ENCODE measurements at regions not wholly inside any gene's neighbourhood (a gene's known extent, or its start where the extent isn't known, plus 50 kb on each side); places are given as distances from the start of the nearest gene placed in this dataset.

GRCh38 chr20:6651016-6651415 is 116.5 kb upstream of the BMP2 start:
- WGBS (ENCODE audit: insufficient coverage) = no CpG with 5 or more reads among the region's 5 CpGs
- TF ChIP-seq CTCF (IDR thresholded peaks at IDR 0.05) = no peak

GRCh38 chr20:6646021-6646636 is 121.4 kb upstream of the BMP2 start:
- peaks cover 2 to 13% (median 5%) of the 10 kb centered on the region in 3 donors for H3K27me3 Mint-ChIP-seq (ENCODE audit: low read depth in 3 of 3)
- no peak overlapping the region for H3K27ac Mint-ChIP-seq

More at GRCh38 chr20:6651016-6651415, 116.5 kb upstream of the BMP2 start:
- H3K4me3 ChIP-seq (replicated peaks in 1 of 3; ENCODE audit: low read depth in 2 of 3, low read length in 3 of 3) = no peak overlapping the region
- H2AFZ ChIP-seq (ENCODE audit: insufficient read depth, low read depth, low read length, poor library complexity, severe bottlenecking) = no peak overlapping the region
- H3K9me3 ChIP-seq (replicated peaks in 1 of 2; ENCODE audit: control insufficient read depth in 1 of 2, insufficient read depth in 1 of 2, low read length in 2 of 2) = no peaks in the 10 kb centered on the region
- H4K20me1 ChIP-seq (ENCODE audit: insufficient read depth, low read length) = no peaks in the 10 kb centered on the region
- no peaks in the 10 kb centered on the region for H3K79me2 ChIP-seq (ENCODE audit: insufficient read depth, low read length)
- no peak overlapping the region for H3K4me2 ChIP-seq (replicated peaks; ENCODE audit: extremely low read depth, low read length, poor library complexity, severe bottlenecking)
- no peak for DNase-seq
- H3K9ac ChIP-seq (ENCODE audit: insufficient read depth, low read length, poor library complexity, severe bottlenecking) = no peak overlapping the region
- no peaks in the 10 kb centered on the region for H3K9me3 Mint-ChIP-seq
- no peaks in the 10 kb centered on the region for H3K4me1 ChIP-seq (ENCODE audit: control insufficient read depth in 1 of 2, insufficient read depth in 2 of 2, low read length in 2 of 2)
- H3K36me3 Mint-ChIP-seq = no peaks in the 10 kb centered on the region
- H3K4me1 Mint-ChIP-seq = no peaks in the 10 kb centered on the region
- peaks cover 0 to 6% of the 10 kb centered on the region in 2 donors for H3K27me3 ChIP-seq (ENCODE audit: control insufficient read depth in 2 of 2, insufficient read depth in 2 of 2, low read length in 2 of 2)
- intact Hi-C loops (cut with micrococcal nuclease) = no loop called here
- peaks cover 2 to 12% (median 6%) of the 10 kb centered on the region in 3 donors for H3K27me3 Mint-ChIP-seq (ENCODE audit: low read depth in 3 of 3)
- H3K27ac ChIP-seq (ENCODE audit: low read depth in 1 of 2, low read length in 2 of 2) = no peak overlapping the region
- no peaks in the 10 kb centered on the region for H3K36me3 ChIP-seq (replicated peaks in 1 of 2; ENCODE audit: control insufficient read depth in 1 of 2, insufficient read depth in 2 of 2, low read length in 2 of 2)
- no peak overlapping the region for H3K27ac Mint-ChIP-seq
- no peak overlapping the region for H3K4me3 Mint-ChIP-seq

More at GRCh38 chr20:6646021-6646636, 121.4 kb upstream of the BMP2 start:
- H2AFZ ChIP-seq (ENCODE audit: insufficient read depth, low read depth, low read length, poor library complexity, severe bottlenecking) = no peak overlapping the region
- no peaks in the 10 kb centered on the region for H3K4me1 ChIP-seq (ENCODE audit: control insufficient read depth in 1 of 2, insufficient read depth in 2 of 2, low read length in 2 of 2)
- Mint-ChIP-seq H3K4me3 (no peak overlapping the region), H3K4me1 (peaks cover 5% of the 10 kb centered on the region), H3K36me3 (no peaks in the 10 kb centered on the region), H3K9me3 (peaks cover 0 to 3% (median 0%) of the 10 kb centered on the region in 7 donors)
- no peak for TF ChIP-seq CTCF (IDR thresholded peaks at IDR 0.05)
- H3K27me3 ChIP-seq (ENCODE audit: control insufficient read depth in 2 of 2, insufficient read depth in 2 of 2, low read length in 2 of 2) = peaks cover 2 to 10% of the 10 kb centered on the region in 2 donors
- intact Hi-C loops (cut with micrococcal nuclease) = no loop called here
- H3K36me3 ChIP-seq (replicated peaks in 1 of 2; ENCODE audit: control insufficient read depth in 1 of 2, insufficient read depth in 2 of 2, low read length in 2 of 2) = no peaks in the 10 kb centered on the region
- H3K79me2 ChIP-seq (ENCODE audit: insufficient read depth, low read length) = no peaks in the 10 kb centered on the region
- no peaks in the 10 kb centered on the region for H4K20me1 ChIP-seq (ENCODE audit: insufficient read depth, low read length)
- no peak overlapping the region for H3K9ac ChIP-seq (ENCODE audit: insufficient read depth, low read length, poor library complexity, severe bottlenecking)
- no peak overlapping the region for H3K4me2 ChIP-seq (replicated peaks; ENCODE audit: extremely low read depth, low read length, poor library complexity, severe bottlenecking)
- no peak for DNase-seq
- H3K27ac ChIP-seq (ENCODE audit: low read depth in 1 of 2, low read length in 2 of 2) = no peak overlapping the region
- no CpG with 5 or more reads among the region's 3 CpGs for WGBS (ENCODE audit: insufficient coverage)
- no peak overlapping the region for H3K4me3 ChIP-seq (replicated peaks in 1 of 3; ENCODE audit: low read depth in 2 of 3, low read length in 3 of 3)
- no peaks in the 10 kb centered on the region for H3K9me3 ChIP-seq (replicated peaks in 1 of 2; ENCODE audit: control insufficient read depth in 1 of 2, insufficient read depth in 1 of 2, low read length in 2 of 2)

Measured in CD14-positive monocyte (primary cell).